CD4-positive, alpha-beta memory T cell (primary cell): ENCODE measurements at regions not wholly inside any gene's neighbourhood (a gene's known extent, or its start where the extent isn't known, plus 50 kb on each side); places are given as distances from the start of the nearest gene placed in this dataset.

Source experiments
- CTCF ChIA-PET: fragments of 350-600 bp; sonication (Branson Sonifier 250); formaldehyde crosslinking; loops from one replicate; lab custom pipeline; 2021; ENCODE audit warnings: inconsistent platforms; ENCODE audit not compliant: partially characterized antibody; lab: Charles Lee
- POLR2A ChIA-PET: fragments of 350-600 bp; sonication (Branson Sonifier 250); formaldehyde crosslinking; loops from one replicate; lab custom pipeline; 2021; ENCODE audit not compliant: partially characterized antibody; lab: Charles Lee
- DNase-seq, 5 donors: peaks; one replicate each; pipeline versions ENCODE4 v3.0.0 to v3.0.0-alpha.2; 2020 to 2022; ENCODE audit warnings: mixed read lengths in 1 of 5
- H3K27ac ChIP-seq: one replicate; pipeline ENCODE4 v1.7.0; 2013; ENCODE audit warnings: low read depth, low read length
- H3K27me3 ChIP-seq: 2 replicates; pipeline ENCODE4 v1.7.0; 2013; ENCODE audit warnings: mild to moderate bottlenecking, low read length, moderate library complexity; ENCODE audit not compliant: insufficient read depth
- H3K36me3 ChIP-seq: 2 replicates; pipeline ENCODE4 v1.7.0; 2013; ENCODE audit warnings: mild to moderate bottlenecking, low read length, moderate library complexity; ENCODE audit not compliant: insufficient read depth
- H3K4me1 ChIP-seq: 2 replicates; pipeline ENCODE4 v1.7.0; 2013; ENCODE audit warnings: mild to moderate bottlenecking, low read length, moderate library complexity; ENCODE audit not compliant: insufficient read depth
- H3K4me3 ChIP-seq, 2 donors: one replicate each; pipeline ENCODE4 v1.7.0; 2013; ENCODE audit warnings: low read length in 2 of 2, mild to moderate bottlenecking in 1 of 2
- H3K9me3 ChIP-seq, 2 donors: one replicate each; pipeline ENCODE4 v1.7.0; 2013; ENCODE audit warnings: low read length in 2 of 2, control low read depth in 1 of 2; ENCODE audit not compliant: control insufficient read depth in 1 of 2
- H3K27ac Mint-ChIP-seq, 7 donors: one replicate each; pipeline ENCODE4 v1.8.0; 2020 to 2021; ENCODE audit warnings: mixed read lengths in 7 of 7, mild to moderate bottlenecking in 6 of 7, inconsistent platforms in 3 of 7, moderate library complexity in 3 of 7
- H3K27me3 Mint-ChIP-seq, 2 donors: one replicate each; pipeline ENCODE4 v1.8.0; 2020 to 2021; ENCODE audit warnings: mixed read lengths in 2 of 2
- H3K36me3 Mint-ChIP-seq, 2 donors: one replicate each; pipeline ENCODE4 v1.8.0; 2020 to 2021; ENCODE audit warnings: mixed read lengths in 2 of 2, inconsistent platforms in 1 of 2, mild to moderate bottlenecking in 1 of 2
- H3K4me1 Mint-ChIP-seq, 4 donors: one replicate each; pipeline ENCODE4 v1.8.0; 2020 to 2021; ENCODE audit warnings: mixed read lengths in 4 of 4, mild to moderate bottlenecking in 1 of 4
- H3K4me3 Mint-ChIP-seq, 8 donors: one replicate each; pipeline ENCODE4 v1.8.0; 2020 to 2021; ENCODE audit warnings: mixed read lengths in 8 of 8, mild to moderate bottlenecking in 7 of 8, moderate library complexity in 6 of 8, inconsistent platforms in 3 of 8
- H3K9me3 Mint-ChIP-seq, 8 donors: one replicate each; pipeline ENCODE4 v1.8.0; 2020 to 2021; ENCODE audit warnings: mixed read lengths in 8 of 8, mild to moderate bottlenecking in 5 of 8, inconsistent platforms in 3 of 8, moderate library complexity in 1 of 8
- intact Hi-C: fragments of 100-400 bp; cut with micrococcal nuclease; formaldehyde crosslinking; loops from one replicate; pipeline ENCODE4 v1.15.1; 2023

DNA sequence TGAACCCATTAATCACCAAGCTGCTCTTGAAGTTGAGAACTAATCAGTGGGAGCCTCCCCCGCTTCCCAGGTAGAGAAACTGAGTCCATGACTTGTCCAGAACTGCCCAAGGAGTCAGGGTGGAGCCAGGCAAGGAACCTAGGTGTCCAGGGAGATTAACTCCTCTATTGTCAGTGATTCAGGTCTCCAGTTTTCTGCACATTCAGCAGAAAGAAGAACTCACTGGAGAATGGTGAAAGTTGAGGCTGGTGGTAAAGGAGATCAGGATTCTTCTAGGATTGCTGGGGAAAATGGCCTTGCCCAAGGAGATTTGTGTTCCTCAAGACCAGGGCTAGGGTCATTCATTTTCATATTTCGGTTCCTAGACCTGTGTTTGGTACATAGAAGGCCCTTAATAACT lies 87.2 kb upstream of the CISTR start:
- Mint-ChIP-seq H3K9me3 (peaks cover 0 to 2% (median 0%) of the 10 kb centered on the region in 8 donors), H3K4me1 (no peaks in the 10 kb centered on the region), H3K27me3 (peaks cover 43 to 46% of the 10 kb centered on the region in 2 donors), H3K27ac (no peak overlapping the region), H3K4me3 (no peak overlapping the region), H3K36me3 (no peaks in the 10 kb centered on the region)
- ChIA-PET POLR2A (no interaction called here), CTCF (no interaction called here)
- DNase-seq, result no peak
- H3K27me3 ChIP-seq, result peaks cover 13% of the 10 kb centered on the region
- no peaks in the 10 kb centered on the region for H3K4me1 ChIP-seq
- no peaks in the 10 kb centered on the region for H3K9me3 ChIP-seq
- no peaks in the 10 kb centered on the region for H3K36me3 ChIP-seq
- intact Hi-C loops, result no loop called here
- H3K4me3 ChIP-seq, result no peak overlapping the region
- H3K27ac ChIP-seq, result no peak overlapping the region

DNA sequence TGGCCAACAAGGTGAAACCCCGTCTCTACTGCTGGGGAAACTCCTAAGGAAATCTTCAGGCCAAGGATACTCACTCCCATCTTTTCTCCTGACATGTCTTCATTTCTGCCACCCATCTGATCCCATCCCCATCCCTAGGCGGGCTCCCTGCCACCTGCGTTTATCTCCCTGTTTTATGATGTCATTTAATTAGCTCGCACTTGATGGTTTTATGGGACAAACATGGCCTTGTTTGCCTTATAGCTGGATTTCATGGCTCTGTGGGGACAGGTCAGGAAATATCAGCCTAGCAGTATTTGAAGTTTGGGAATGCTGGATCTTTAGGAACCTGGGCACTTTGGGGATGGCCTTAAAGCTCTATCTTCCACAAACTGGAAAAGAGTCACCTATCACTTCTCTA lies 88.5 kb upstream of the CISTR start:
- Mint-ChIP-seq H3K27me3 (peaks cover 45 to 47% of the 10 kb centered on the region in 2 donors), H3K27ac (no peak overlapping the region), H3K4me3 (no peak overlapping the region), H3K4me1 (no peaks in the 10 kb centered on the region), H3K36me3 (no peaks in the 10 kb centered on the region), H3K9me3 (peaks cover 0 to 2% (median 0%) of the 10 kb centered on the region in 8 donors)
- Histone ChIP-seq H3K9me3 (no peaks in the 10 kb centered on the region), H3K36me3 (no peaks in the 10 kb centered on the region), H3K4me3 (no peak overlapping the region), H3K27ac (no peak overlapping the region), H3K4me1 (no peaks in the 10 kb centered on the region), H3K27me3 (peaks cover 13% of the 10 kb centered on the region)
- no peak for DNase-seq
- CTCF ChIA-PET, result no interaction called here
- intact Hi-C loops, result no loop called here
- POLR2A ChIA-PET, result no interaction called here

DNA sequence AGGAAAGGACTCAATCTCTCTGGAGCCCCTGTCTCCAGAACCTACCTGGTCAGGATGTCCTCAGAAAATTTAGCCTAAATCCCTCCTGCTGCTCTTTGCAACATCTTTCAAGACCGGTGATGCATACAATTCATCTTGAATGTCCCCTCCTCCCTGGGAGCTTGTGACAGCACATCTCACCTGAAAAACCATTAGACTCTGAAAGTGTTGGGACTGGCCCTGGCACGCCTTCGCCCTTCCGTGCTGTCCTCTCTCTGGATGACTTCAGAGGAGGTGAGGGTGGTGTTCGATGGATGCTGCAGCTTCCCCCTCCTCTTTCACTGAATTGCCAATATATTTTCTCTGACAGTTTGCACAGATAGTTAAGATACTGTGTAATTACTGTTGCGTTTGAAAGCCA lies 90.9 kb upstream of the CISTR start:
- peaks cover 5% of the 10 kb centered on the region for H3K27me3 ChIP-seq
- no peak overlapping the region for H3K4me3 ChIP-seq
- H3K36me3 ChIP-seq, result no peaks in the 10 kb centered on the region
- ChIA-PET POLR2A (no interaction called here), CTCF (interaction anchor here (1.6 kb wide), 1 partner anchor 9 kb away, joined by 3 read pairs; no protein-coding TSS in a partner anchor)
- peaks cover 41 to 44% of the 10 kb centered on the region in 2 donors for H3K27me3 Mint-ChIP-seq
- H3K4me1 ChIP-seq, result no peaks in the 10 kb centered on the region
- intact Hi-C loops, result no loop called here
- H3K4me3 Mint-ChIP-seq, result no peak overlapping the region
- no peak for DNase-seq
- H3K27ac ChIP-seq, result no peak overlapping the region
- H3K9me3 Mint-ChIP-seq, result no peaks in the 10 kb centered on the region
- no peaks in the 10 kb centered on the region for H3K9me3 ChIP-seq
- H3K27ac Mint-ChIP-seq, result no peak overlapping the region
- no peaks in the 10 kb centered on the region for H3K4me1 Mint-ChIP-seq
- no peaks in the 10 kb centered on the region for H3K36me3 Mint-ChIP-seq

DNA sequence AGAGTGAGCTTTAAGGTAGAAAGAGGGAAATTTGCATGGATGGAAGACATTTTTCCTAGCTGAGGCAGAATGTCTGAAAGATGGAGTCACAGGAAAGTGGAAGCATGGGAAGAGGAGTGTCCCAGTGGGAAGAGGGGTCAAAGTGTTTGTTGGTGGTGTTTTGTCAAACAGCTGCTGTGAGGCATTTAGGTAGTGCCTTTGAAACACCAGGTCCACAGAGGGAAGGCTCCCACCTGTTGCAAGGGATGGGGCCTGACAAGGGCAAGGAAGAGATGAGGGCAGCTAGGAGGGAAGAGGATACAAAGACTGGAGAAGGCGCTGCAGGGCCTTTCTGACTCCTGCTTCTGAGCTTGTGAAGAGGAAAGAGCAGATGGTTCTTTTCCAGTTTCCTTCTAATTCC lies 91.8 kb upstream of the CISTR start:
- no peak for DNase-seq
- no peaks in the 10 kb centered on the region for H3K36me3 Mint-ChIP-seq
- no peak overlapping the region for H3K27ac ChIP-seq
- CTCF ChIA-PET, result interaction anchor here (1.6 kb wide), 1 partner anchor 10 kb away, joined by 3 read pairs; no protein-coding TSS in a partner anchor
- H3K9me3 Mint-ChIP-seq, result no peaks in the 10 kb centered on the region
- no peaks in the 10 kb centered on the region for H3K9me3 ChIP-seq
- intact Hi-C loops, result no loop called here
- no peak overlapping the region for H3K4me3 Mint-ChIP-seq
- H3K27me3 Mint-ChIP-seq, result peaks cover 46 to 48% of the 10 kb centered on the region in 2 donors
- H3K4me3 ChIP-seq, result no peak overlapping the region
- H3K36me3 ChIP-seq, result no peaks in the 10 kb centered on the region
- H3K27ac Mint-ChIP-seq, result no peak overlapping the region
- peaks cover 5% of the 10 kb centered on the region for H3K27me3 ChIP-seq
- H3K4me1 ChIP-seq, result no peaks in the 10 kb centered on the region
- no peaks in the 10 kb centered on the region for H3K4me1 Mint-ChIP-seq
- POLR2A ChIA-PET, result no interaction called here

DNA sequence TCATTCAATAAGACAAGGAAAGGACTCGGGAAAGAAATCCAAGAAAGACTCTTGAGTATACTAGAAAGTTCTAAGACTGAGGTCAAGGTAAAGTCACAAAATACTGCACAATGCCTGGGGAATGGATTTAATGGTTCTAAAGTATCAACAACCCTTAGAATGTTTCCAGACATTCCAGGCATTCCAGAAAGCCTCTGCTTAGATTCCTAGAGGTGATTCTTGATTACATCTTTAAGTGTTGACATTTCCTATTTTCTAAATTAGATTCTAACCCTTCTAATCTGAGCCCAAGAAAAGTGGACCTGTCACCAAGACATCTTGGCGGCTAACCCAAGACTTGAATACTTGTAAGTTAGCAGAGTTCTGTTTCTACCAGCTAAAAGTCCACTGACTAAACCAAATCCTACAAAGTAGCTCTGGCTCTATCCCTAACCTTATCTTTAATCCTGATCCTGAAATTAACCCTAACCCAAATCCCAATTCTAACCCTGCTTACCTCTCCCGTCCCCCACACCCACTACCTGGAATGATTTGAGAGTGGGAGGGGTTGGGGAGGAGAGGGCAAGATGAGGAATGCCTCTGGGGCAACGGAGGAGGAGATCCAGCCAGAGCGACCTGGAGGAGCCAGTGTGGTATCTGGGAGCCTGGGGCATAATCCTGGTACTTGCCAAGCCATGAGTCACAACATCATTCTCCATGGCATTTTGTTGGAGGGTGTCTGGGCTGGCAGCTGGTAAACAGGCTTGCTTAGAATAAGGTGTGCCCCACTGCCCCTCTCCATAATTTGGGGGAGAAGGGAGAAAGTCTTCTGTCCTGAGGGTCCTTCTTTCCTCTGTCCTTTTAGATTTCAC lies 93.4 kb upstream of the HOXC13 start:
- H3K4me1 Mint-ChIP-seq, result no peaks in the 10 kb centered on the region
- intact Hi-C loops, result no loop called here
- H3K27ac Mint-ChIP-seq, result no peak overlapping the region
- H3K27ac ChIP-seq, result no peak overlapping the region
- ChIA-PET CTCF (no interaction called here), POLR2A (no interaction called here)
- H3K9me3 Mint-ChIP-seq, result no peaks in the 10 kb centered on the region
- H3K4me3 Mint-ChIP-seq, result no peak overlapping the region
- H3K36me3 Mint-ChIP-seq, result no peaks in the 10 kb centered on the region
- no peak overlapping the region for H3K4me3 ChIP-seq
- H3K36me3 ChIP-seq, result no peaks in the 10 kb centered on the region
- peaks cover 42 to 52% of the 10 kb centered on the region in 2 donors for H3K27me3 Mint-ChIP-seq
- H3K4me1 ChIP-seq, result no peaks in the 10 kb centered on the region
- H3K27me3 ChIP-seq, result peaks cover 5% of the 10 kb centered on the region
- DNase-seq, result no peak
- H3K9me3 ChIP-seq, result no peaks in the 10 kb centered on the region

DNA sequence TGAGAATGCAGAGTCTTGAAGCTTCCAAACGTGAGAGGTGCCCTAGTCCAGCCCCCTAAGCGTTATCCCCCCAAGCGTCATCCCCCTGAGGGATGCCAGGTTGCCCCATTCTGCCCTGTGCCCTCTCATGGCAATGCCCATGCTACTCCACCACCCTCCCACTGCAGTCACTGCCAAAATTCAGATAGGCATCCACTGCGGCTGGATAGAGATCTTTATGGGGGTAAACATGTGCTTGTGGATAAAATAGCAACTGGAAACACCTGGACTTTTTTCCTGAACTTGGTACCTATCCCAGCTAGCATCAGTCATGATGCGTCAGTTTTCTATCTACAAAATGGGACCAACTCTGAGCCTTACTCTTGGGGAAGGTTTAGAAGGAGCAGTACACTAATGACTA lies 92.7 kb upstream of the HOXC13 start:
- POLR2A ChIA-PET, result no interaction called here
- no peak for DNase-seq
- H3K4me3 Mint-ChIP-seq, result no peak overlapping the region

DNA sequence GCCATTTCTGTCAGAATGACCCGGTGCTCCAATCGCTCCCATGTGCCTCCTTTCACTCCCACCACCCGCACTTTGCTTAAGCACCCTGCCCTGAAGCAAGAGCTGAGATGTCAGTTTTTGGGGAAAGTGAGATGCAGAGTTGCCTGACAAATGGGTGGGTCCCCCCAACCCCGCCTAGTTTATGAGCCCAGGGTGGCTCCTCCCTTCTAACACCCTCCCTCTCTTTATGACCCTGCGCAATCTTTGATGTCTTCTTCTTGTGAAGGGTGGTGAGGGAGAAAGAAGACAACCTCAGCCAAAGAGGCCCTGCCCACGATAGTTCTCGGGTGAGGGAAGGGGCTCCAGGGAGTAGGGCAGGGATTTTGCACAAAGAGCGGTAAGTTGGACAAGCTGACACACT lies 89.5 kb upstream of the HOXC13 start:
- H3K27ac ChIP-seq, result no peak overlapping the region
- no peaks in the 10 kb centered on the region for H3K27me3 ChIP-seq
- H3K4me3 ChIP-seq, result no peak overlapping the region
- Mint-ChIP-seq H3K4me3 (no peak overlapping the region), H3K36me3 (no peaks in the 10 kb centered on the region), H3K9me3 (no peaks in the 10 kb centered on the region), H3K27me3 (peaks cover 23 to 44% of the 10 kb centered on the region in 2 donors), H3K4me1 (no peaks in the 10 kb centered on the region), H3K27ac (no peak overlapping the region)
- no peaks in the 10 kb centered on the region for H3K36me3 ChIP-seq
- ChIA-PET CTCF (no interaction called here), POLR2A (no interaction called here)
- no peaks in the 10 kb centered on the region for H3K9me3 ChIP-seq
- intact Hi-C loops, result no loop called here
- no peaks in the 10 kb centered on the region for H3K4me1 ChIP-seq
- DNase-seq, result no peak

More for the DNA sequence above, 92.7 kb upstream of the HOXC13 start:
- intact Hi-C loops, result no loop called here
- H3K27me3 Mint-ChIP-seq, result peaks cover 37 to 52% of the 10 kb centered on the region in 2 donors
- H3K4me3 ChIP-seq, result no peak overlapping the region
- H3K4me1 Mint-ChIP-seq, result no peaks in the 10 kb centered on the region
- no peaks in the 10 kb centered on the region for H3K9me3 ChIP-seq
- no peaks in the 10 kb centered on the region for H3K36me3 ChIP-seq
- H3K4me1 ChIP-seq, result no peaks in the 10 kb centered on the region
- H3K27ac Mint-ChIP-seq, result no peak overlapping the region
- H3K27ac ChIP-seq, result no peak overlapping the region
- CTCF ChIA-PET, result no interaction called here
- no peaks in the 10 kb centered on the region for H3K36me3 Mint-ChIP-seq
- peaks cover 5% of the 10 kb centered on the region for H3K27me3 ChIP-seq
- H3K9me3 Mint-ChIP-seq, result no peaks in the 10 kb centered on the region
